AG09309 (cell line): ENCODE measurements at regions not wholly inside any gene's neighbourhood (a gene's known extent, or its start where the extent isn't known, plus 50 kb on each side); places are given as distances from the start of the nearest gene placed in this dataset.

ENCODE experiments used
- DNase-seq: peaks from one replicate; pipeline ENCODE4 v3.0.0-alpha.2; 2010; ENCODE audit warnings: low read depth
- H3K4me3 ChIP-seq: 2 replicates; pipeline ENCODE4 v1.5.1; 2011; ENCODE audit warnings: mild to moderate bottlenecking, low read depth, low read length, moderate library complexity; ENCODE audit not compliant: control insufficient read depth
- CTCF ChIP-seq: IDR thresholded peaks from 2 replicates; pipeline ENCODE4 v1.5.1; 2011; ENCODE audit warnings: mild to moderate bottlenecking, low read depth, low read length, inconsistent platforms; ENCODE audit not compliant: insufficient read depth, control insufficient read depth; ENCODE audit errors: missing control alignments

- no peak for DNase-seq
- TF ChIP-seq CTCF = no peak
- no peak overlapping the region for H3K4me3 ChIP-seq
Observed at GRCh38 chr4:7118013-7118832, 50.4 kb upstream of the GRPEL1 start.
